ENCODE measurements at regions not wholly inside any gene's neighbourhood (a gene's known extent, or its start where the extent isn't known, plus 50 kb on each side); places are given as distances from the start of the nearest gene placed in this dataset.
A peak's percentile ranks its signal among the peaks of the same experiment; 100 is the strongest.

GRCh38 chr1:5511381-5512097 lies 480.7 kb downstream of the NPHP4 start:
- ChIA-PET CTCF (interaction anchor here (0.9 to 3.1 kb wide), 2 partner anchors 85 to 234 kb away, joined by 3 to 41 read pairs; no protein-coding TSS in a partner anchor), POLR2A (no interaction called here)
- no peak for DNase-seq (ENCODE audit: low spot score)
- TF ChIP-seq RELA (CRISPR knock-in tag; IDR thresholded peaks at IDR 0.05; ENCODE audit: borderline replicate concordance) (no peak), CBFB (CRISPR knock-in tag; IDR thresholded peaks at IDR 0.05; ENCODE audit: low read depth) (no peak), ATF6 (CRISPR knock-in tag; IDR thresholded peaks at IDR 0.05) (no peak), ZNF138 (CRISPR knock-in tag; conservative IDR thresholded peaks at IDR 0.05) (no peak), MLX (CRISPR knock-in tag; IDR thresholded peaks at IDR 0.05) (no peak), USF2 (CRISPR knock-in tag; IDR thresholded peaks at IDR 0.05) (no peak)
- no peak overlapping the region for H3K4me3 Mint-ChIP-seq
- H3K27ac Mint-ChIP-seq: no peak overlapping the region
- H3K9me3 Mint-ChIP-seq: peaks cover 35% of the 10 kb centered on the region
- no peak for ATAC-seq
- H3K4me1 Mint-ChIP-seq: no peaks in the 10 kb centered on the region
- peaks cover 14% of the 10 kb centered on the region for H3K36me3 Mint-ChIP-seq
- H3K27me3 Mint-ChIP-seq (ENCODE audit: low read depth): peaks cover 7% of the 10 kb centered on the region; the same call in 1 of the 2 replicates

GRCh38 chr1:5509664-5510452 lies 482.4 kb downstream of the NPHP4 start:
- ATAC-seq (peak; percentile 90), DNase-seq (ENCODE audit: low spot score) (peak; percentile 82)
- peaks cover 36% of the 10 kb centered on the region for H3K9me3 Mint-ChIP-seq
- ChIA-PET POLR2A (no interaction called here), CTCF (interaction anchor here (0.6 to 3.1 kb wide), 13 partner anchors 18 to 465 kb away, joined by 3 to 41 read pairs (median 3); no protein-coding TSS in a partner anchor)
- peaks cover 7% of the 10 kb centered on the region; the same call in 1 of the 2 replicates for H3K27me3 Mint-ChIP-seq (ENCODE audit: low read depth)
- peaks cover 17% of the 10 kb centered on the region for H3K36me3 Mint-ChIP-seq
- H3K4me1 Mint-ChIP-seq: no peaks in the 10 kb centered on the region
- TF ChIP-seq CTCF (IDR thresholded peaks at IDR 0.05) (peak; percentile 94), STAT6 (CRISPR knock-in tag; conservative IDR thresholded peaks at IDR 0.05; ENCODE audit: low read depth) (no peak), ZNF317 (CRISPR knock-in tag; IDR thresholded peaks at IDR 0.05; ENCODE audit: borderline replicate concordance, low read depth) (no peak), PREB (CRISPR knock-in tag; IDR thresholded peaks at IDR 0.05; ENCODE audit: borderline replicate concordance) (no peak), AR (CRISPR knock-in tag; IDR thresholded peaks at IDR 0.05) (no peak)
- no peak overlapping the region for H3K27ac Mint-ChIP-seq
- H3K4me3 Mint-ChIP-seq: no peak overlapping the region

All from WTC11 (cell line).